Renal cortical epithelial cell (primary cell): ENCODE measurements at regions not wholly inside any gene's neighbourhood (a gene's known extent, or its start where the extent isn't known, plus 50 kb on each side); places are given as distances from the start of the nearest gene placed in this dataset.
"Not testable (repeated sequence)": the region's sequence is repeated elsewhere in the genome, so short reads cannot be mapped to it uniquely, and the experiment has no call there.

Experiments
- DNase-seq: peaks from one replicate; pipeline ENCODE4 v3.0.0-alpha.2; 2011; ENCODE audit warnings: low read depth

- no peak for DNase-seq
Observed at GRCh38 chr10:129194181-129194870, 272.7 kb upstream of the MGMT start.

DNA sequence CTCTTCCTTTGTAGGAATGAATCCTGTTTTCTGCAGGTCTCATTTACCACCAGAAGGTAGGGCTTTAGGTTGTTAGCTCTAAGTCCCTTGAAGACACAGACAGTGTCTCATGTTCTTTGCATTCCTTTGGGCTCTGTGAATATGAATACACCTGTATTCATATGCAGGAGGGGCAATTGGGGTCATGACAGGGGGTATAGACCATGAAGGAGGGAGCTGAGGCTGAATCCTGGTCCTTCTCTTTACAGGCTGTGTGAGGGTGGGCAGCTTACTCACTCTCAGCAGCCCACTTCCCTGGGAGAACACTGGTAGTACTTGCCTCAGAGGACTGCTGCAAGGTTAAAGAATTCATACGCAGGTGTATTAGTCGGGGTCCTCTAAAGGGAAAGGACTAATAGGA, 267.2 kb upstream of the MGMT start:
- no peak for DNase-seq

DNA sequence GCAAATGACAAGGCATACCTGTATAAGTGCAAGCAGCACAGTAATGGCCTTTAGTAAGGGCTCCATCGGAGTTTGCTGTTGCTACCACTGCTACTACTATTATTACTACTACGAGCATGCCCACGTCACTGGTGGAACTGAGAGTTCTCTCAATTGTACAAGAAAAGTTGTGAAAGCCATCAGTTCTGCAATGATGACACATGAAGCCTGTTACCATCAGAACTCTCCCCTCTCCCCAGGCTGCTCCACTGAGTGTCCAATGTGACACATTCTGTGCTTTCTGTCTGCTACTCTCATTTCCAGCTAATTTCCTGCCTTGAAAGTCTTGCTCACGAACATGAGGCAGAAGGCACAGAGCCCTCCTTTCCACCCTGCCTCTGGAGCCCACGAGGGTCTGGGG, 263.2 kb upstream of the MGMT start:
- no peak for DNase-seq

- DNase-seq = no peak
Observed at GRCh38 chr10:129207297-129207696, 259.7 kb upstream of the MGMT start.

GRCh38 chr10:129210876-129211275, 256.2 kb upstream of the MGMT start:
- DNase-seq = no peak

GRCh38 chr10:129213256-129213655, 253.8 kb upstream of the MGMT start:
- no peak for DNase-seq

DNA sequence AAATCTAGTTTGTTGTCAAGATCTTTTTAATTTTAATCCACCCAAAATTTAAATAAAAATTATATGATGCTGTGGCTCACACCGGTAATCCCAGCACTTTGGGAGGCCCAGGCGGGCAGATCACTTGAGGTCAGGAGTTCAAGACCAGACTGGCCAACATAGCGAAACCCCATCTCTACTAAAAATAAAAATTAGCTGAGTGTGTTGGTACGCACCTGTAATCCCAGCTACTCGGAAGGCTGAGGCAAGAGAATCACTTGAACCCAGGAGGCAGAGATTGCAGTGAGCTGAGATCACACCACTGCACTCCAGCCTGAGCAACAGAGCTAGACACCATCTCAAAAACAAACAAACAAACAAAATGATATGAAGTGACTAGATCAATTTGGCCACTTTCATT, 253.0 kb upstream of the MGMT start:
- not testable (repeated sequence) for DNase-seq

GRCh38 chr10:129219364-129219763, 247.7 kb upstream of the MGMT start:
- DNase-seq = no peak

- DNase-seq = no peak
Observed at GRCh38 chr10:129222436-129222835, 244.6 kb upstream of the MGMT start.

GRCh38 chr10:129223363-129223762, 243.7 kb upstream of the MGMT start:
- DNase-seq = no peak

DNA sequence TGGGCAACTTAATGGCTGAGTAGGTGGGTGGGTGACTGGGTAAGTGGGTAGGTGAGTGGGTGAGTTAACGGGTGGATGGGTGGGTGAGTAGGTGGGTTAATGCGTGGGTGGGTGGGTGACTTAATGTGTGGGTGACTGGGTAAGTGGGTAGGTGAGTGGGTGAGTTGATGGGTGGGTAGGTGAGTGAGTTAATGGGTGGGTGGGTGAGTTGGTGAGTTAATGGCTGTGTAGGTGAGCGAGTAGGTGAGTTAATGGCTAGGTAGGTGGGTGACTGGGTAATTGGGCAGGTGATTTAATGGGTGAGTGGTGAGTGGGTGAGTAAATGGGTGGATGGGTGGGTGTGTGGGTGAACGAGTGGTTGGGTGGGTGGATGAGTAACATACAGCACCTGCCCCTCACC, 243.0 kb upstream of the MGMT start:
- DNase-seq = no peak

- no peak for DNase-seq
Observed at GRCh38 chr10:129231821-129232220, 235.2 kb upstream of the MGMT start.

DNA sequence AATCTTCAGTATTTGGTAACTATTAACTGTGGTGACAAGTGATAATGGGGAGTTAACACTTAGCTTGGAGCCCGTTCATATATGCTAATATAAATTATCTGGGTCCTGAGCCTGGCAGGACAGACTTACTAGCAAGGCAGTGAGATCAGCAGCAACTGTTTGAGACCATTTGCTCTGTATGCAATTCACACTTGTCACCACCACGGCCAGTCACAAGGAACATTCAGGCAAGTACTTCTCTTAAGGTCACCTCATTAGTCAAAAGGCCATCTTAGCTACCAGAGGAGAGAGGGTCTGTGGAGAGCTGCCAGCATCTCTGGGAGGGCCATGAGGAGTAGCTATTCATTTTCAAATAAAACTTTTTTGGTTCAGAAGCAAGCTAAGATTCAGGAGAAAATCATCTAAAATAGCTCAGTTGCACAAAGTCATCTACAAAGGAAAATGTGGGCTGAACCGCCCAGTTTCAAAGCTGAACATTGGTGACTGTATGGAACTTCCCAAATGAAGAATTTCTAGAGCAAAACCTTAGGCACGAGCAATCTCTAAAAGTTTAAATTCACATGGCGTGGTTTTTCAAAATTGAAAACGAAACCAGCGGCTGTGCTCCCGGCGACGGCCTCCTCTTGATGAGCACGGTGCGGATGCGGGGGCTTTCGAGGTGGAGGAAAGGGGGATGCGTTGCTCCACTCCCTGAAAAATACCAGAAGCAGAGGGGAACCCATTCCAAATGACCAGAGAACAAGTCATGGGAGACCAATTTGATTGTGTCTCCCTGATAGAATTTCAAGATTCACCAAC, 233.5 kb upstream of the MGMT start:
- DNase-seq = no peak

- no peak for DNase-seq
Observed at GRCh38 chr10:129236274-129236691, 230.8 kb upstream of the MGMT start.

GRCh38 chr10:129241461-129241860, 225.6 kb upstream of the MGMT start:
- no peak for DNase-seq

DNA sequence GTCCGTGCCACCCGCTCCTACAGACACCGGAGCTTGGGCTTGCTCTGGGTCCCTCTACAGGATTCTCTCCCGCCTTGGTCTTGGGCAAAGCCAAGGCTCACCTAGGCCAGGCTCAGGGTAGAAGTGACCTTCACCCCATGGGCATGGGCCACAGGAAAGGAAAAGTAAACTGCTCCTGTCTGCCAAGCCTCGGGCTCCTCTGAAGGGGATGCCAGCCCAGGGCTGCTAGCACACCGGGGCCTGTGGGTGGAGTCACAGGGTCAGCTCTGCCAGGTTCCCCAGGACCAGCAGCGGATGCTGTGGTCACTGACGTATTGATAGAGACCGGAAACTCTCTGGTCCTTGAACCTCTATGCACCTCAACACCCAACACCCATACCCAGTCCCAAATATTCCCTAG, 222.7 kb upstream of the MGMT start:
- DNase-seq = no peak

GRCh38 chr10:129244757-129245156, 222.3 kb upstream of the MGMT start:
- DNase-seq = no peak

DNA sequence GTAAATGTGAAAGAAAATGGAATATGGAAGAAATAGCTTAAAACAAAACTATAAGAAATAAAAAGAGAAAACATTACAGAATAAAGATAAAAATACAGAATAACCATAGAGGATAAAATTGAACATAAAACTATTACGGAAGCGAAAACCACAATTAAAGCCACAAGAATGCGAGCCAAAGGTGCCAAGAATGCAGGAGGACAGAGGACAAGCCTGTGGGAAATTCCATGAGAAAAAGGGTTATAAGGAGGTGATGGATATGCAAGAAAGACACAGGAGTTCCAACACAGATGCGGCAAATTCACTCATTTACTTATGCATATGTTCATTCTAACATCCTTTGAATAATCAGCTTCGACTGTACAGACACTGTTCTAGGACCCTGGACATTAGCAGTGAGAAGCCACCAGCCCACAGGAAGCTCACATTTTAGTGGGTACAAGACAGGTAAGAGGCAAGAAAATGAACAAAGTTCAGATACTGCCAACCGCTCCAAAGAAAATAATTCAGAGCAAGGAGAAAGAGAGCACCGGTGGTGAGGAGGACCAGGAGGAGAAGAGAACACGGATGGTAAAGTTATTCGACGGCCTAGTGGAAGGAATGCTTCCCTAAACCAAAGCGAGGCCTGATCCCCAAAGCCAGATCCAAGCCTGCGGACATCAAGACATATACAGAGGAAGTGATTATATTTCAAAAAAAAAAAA, 213.7 kb upstream of the MGMT start:
- DNase-seq = no peak

- no peak for DNase-seq
Observed at GRCh38 chr10:129253865-129254179, 213.2 kb upstream of the MGMT start.

GRCh38 chr10:129258283-129258923, 208.6 kb upstream of the MGMT start:
- no peak for DNase-seq

DNA sequence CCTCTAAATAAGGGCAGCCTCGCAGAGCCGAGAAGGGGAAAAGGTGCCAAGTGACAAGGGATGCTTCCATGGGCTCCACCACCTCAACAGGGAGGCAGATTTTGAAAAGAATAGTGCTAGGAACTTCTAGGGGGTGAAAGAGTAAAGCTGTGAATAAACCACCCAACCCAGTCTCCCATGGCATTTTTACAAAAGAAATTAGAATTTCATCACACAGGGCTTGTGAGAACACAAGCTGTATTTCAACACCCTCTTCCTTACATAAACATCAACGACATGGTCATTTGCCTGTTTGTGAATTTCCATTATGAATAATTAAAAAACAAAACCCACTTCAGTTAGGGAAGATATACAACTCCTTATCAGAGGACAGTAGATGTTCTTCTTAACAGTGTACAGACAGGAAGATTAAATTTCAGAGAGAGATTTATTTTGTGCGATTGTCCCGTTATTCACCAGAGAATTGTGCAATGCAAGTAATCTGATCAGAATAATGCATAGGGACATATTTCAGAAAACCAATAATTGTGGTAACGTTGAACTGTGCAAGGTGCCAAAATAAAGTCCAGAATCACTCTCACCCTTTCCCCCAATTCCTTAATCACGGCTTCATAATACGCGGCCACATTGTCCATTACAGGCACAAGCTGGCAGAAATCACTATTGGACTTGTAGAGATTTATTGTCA, 207.8 kb upstream of the MGMT start:
- no peak for DNase-seq

GRCh38 chr10:129272176-129272575, 194.9 kb upstream of the MGMT start:
- no peak for DNase-seq
